H4 (cell line): ENCODE measurements at regions not wholly inside any gene's neighbourhood (a gene's known extent, or its start where the extent isn't known, plus 50 kb on each side); places are given as distances from the start of the nearest gene placed in this dataset.

Experiments
- DNase-seq: peaks from one replicate; pipeline ENCODE4 v3.0.0-alpha.2; 2015; ENCODE audit warnings: low spot score

DNA sequence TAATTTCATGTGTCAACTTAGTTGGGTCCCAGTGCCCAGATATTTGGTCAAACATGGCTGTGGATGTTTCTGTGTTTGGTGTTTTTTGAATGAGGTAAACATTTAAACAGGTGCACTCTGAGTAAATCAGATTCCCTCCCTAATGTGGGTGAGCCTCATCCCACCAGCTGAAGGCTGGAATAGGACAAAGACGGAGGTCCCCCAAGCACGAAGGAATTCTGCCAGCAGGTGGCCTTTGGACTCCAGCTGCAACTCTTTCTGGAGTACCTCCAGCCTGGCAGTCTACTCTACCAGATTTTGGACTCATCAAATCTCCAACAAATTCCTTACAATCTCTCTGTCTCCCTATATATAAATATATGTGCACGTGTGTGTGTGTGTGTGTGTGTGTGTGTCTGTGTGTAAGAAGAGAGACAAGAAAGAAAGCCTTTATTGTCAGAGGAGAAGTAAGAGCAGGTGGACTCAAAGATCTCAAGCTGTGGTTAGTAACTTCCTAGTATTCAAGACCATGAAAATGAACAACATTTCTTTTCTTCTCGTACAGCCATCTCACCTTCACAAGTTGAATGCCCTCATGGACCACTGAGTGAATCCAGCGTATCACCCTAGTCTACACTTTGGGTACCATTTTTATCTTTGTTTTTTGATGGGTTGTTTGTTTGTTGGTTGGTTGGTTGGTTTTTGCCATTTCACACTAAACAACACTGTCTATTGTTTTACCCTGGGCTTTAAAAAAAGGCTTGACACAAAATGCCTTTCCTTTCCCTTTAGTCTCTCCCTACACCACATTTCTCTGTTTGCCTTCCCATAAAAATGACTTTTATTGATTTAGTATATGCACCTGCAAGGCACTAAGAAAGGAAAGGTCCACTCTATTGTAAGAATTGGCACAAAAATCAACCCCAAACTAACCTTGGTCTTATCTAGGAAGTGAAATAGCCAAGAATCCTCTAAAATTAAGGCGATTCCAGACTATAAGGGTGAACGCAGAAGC, 118.7 kb downstream of the TENT4A start:
- no peak for DNase-seq

- no peak for DNase-seq
These were observed 119.8 kb downstream of the TENT4A start for GRCh38 chr5:6832994-6833393.

- no peak for DNase-seq
These were observed 120.2 kb downstream of the TENT4A start for GRCh38 chr5:6833406-6833805.

DNA sequence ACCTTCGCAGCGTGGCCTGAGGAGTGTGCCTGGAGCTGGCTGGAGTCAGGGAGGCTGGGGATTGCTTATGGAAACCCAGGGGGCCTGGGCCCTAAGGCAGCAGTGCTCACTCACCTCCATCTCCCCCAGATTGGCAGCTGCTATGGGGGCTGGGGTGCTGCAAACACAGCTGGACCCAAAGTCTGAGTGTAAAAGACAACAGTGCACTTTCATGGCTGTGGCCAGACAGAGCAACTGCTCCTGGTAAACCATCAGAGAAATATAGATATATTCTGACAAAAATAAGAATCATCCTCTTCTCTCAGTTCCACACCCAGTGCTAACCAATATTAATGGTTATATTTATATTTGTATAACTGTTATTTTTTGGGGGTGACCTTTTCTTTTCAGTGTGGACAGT, 123.9 kb downstream of the TENT4A start:
- DNase-seq = no peak

DNA sequence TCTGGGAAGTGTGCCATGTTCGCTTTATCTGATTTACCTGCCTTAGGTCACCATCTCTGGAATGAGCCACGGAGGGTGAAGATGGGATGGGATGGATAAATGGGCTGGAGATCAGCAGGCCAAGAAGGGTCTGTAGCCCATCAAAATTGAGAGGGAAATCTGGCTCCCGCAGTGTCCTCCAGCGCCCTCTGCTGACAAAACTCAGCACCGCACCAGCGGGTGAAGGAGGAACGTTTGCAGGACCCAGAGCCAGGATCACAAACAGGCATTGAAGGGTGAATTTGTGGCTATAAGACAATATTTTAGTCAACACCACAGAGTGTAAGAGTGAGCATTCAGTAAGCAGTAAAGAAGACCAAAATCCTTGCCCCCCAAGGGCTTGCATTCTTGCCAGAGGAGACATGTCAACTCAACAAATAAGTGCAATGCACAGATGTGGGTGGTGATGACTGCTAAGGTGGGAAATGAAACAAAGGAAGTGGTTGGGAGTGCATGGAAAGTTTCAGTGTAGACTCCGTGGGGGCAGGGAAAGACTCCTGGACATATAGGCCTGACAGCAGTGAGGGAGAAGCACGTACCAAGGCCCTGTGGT, 124.4 kb downstream of the TENT4A start:
- no peak for DNase-seq

- no peak for DNase-seq
These were observed 125.5 kb downstream of the TENT4A start for GRCh38 chr5:6838736-6839135.

DNA sequence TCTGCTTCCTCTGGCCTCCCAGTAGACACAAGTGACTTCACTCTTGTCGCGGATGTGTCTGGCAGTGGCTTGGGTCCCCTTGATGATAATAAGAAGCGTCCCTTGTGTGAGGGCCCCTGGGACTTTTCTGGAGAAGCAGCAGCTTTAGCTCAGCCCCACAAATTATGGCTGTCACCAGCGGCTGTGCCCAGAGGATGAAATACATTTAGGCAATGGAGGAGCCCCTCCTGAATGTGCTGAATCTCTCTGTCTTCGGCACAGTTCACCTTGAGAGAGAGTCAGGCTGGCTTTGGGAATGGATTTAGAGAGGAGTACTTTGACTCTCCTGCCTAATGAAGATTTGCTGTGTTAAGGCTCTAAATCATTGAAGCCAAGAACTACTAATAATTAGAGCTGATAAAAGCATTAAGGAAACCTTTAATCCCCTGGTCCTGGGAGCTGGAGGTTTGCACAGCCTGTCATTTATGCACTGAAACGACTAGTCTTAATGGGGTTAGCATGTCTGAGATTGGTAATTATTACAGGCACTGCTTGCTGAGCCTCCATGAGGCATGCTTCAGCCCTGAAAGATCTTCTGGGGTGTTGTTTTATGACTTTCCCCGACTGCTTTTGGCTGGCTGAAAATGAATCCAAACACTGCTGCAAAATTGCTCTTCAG, 127.0 kb downstream of the TENT4A start:
- DNase-seq = no peak

DNA sequence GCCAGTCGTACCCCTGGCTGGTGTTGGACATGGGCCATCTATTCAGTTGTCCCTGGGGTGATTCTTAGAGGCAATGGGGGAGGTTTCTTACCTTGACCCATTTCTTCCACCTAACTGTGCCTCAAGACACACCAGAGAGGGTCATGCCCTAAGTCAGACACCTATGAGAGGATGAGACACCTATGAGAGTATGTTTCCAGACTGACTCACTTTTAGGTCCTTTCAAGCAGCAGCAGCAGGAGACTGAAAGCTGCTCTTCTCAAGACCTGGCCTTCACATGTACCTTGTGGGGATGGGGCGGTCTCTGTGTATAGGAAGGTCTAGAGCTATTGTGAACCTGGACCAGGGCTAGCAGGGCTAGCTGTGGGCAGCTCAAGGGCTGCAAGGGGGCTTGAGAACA, 130.1 kb downstream of the TENT4A start:
- DNase-seq = no peak

- no peak for DNase-seq
These were observed 130.6 kb downstream of the TENT4A start for GRCh38 chr5:6843821-6844220.

GRCh38 chr5:6845856-6846255, 132.6 kb downstream of the TENT4A start:
- no peak for DNase-seq

DNA sequence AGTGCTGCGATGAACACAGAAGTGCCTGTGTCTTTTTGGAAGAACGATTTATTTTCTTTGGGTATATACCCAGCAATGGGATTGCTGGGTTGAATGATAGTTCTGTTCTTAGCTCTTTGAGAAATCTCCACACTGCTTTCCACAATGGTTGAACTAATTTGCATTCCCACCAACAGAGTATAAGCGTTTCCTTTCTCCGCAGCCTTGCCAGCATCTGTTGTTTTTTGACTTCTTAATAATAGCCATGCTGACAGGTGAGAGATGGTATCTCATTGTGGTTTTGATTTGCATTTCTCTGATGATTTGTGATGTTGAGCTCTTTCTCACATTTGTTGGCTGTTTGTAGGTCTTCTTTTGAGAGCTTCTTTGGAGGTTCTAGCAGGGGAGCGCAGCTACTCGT, 134.6 kb downstream of the TENT4A start:
- no peak for DNase-seq

GRCh38 chr5:6849316-6850105, 136.3 kb downstream of the TENT4A start:
- DNase-seq = no peak

DNA sequence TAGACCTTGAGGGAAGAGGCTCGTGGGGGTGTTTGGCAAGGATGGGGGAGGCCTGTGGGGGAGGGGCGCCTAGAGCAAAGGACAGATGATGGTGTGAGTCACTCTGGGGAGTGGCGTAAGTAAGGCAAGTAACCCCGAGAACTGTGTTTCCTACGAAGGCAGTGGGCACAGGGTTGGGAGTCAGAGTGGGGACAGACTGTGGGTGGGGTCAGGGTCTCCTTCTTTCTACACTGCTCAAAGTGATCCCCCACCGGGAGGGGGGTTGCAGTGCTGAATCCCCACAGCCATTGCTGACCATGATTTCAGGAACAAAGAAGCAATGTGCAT, 136.8 kb downstream of the TENT4A start:
- DNase-seq = no peak

DNA sequence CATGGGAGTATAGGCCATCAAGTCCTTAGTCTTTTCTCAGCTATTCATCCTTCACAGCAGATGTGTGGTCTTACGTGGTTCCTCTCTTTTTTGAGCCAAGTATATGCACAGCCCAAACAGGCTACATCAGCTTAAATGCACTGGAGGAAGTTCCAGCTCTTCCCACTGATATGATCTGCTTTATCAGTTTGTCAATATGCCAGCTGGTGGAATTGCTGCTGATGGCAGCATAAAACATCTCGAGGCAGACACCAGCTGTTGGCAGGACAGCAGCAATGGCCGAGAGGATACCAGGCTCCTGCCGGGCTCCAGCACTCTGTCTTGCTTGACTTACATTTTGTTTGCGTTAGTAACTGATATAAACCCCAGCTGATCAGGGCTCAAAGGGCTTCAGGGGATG, 143.4 kb downstream of the TENT4A start:
- DNase-seq = no peak

GRCh38 chr5:6858419-6858818, 145.2 kb downstream of the TENT4A start:
- no peak for DNase-seq

- DNase-seq = no peak
These were observed 145.8 kb downstream of the TENT4A start for GRCh38 chr5:6859023-6859422.

DNA sequence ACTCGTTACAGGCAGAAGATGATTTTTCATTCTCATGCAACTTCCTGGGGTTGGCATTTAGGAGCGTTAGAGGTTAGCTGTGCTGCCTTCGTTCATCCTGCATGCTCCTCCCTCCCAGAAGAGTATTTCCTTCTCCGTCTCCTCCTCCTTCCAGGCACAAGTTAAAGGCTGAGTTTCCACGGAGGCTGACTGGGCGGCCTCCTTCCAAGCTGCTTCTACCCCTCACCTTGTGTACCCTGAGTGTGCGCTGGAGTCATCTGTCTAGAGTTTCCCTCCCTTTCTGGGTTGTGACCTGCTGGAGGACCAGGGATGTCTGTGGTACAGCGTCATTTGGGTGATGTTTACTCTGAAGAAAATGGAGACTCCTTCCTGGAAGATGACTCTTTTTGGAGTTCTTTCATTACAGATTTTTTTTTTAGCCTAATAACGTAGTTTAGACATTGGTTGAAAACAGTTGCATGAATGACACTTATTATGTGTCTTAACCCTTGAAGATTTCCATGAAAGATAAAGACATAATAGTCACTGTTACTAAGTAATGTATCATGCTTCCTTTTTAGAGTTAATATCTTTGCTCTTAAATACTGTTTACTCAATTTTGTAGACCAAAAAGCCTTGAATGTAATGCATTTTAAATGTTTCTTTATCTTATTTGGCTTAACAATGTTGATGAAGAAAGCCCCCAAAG, 146.9 kb downstream of the TENT4A start:
- no peak for DNase-seq

GRCh38 chr5:6861036-6861435, 147.8 kb downstream of the TENT4A start:
- DNase-seq = no peak

DNA sequence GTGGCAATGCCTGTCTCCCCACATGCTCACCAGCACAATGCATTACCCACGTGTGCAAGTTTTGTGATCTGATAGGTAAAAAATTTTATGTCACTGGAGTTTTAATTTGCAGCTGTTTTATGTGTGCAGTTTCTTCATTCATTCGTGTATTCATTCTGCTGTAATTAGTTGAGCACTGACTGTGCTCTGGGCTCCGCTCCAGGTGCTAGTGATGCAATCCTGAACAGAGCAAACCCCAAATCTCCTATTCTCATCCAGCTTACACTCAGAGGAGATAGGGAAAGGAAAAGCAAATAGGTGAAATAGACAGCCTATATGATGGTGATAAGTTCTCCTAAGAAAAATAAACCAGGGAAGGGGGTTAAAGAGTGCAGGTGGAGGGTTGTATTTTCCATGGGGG, 148.4 kb downstream of the TENT4A start:
- DNase-seq = no peak

- no peak for DNase-seq
These were observed 149.1 kb downstream of the TENT4A start for GRCh38 chr5:6862306-6862705.

- DNase-seq = no peak
These were observed 154.5 kb downstream of the TENT4A start for GRCh38 chr5:6867712-6868111.

DNA sequence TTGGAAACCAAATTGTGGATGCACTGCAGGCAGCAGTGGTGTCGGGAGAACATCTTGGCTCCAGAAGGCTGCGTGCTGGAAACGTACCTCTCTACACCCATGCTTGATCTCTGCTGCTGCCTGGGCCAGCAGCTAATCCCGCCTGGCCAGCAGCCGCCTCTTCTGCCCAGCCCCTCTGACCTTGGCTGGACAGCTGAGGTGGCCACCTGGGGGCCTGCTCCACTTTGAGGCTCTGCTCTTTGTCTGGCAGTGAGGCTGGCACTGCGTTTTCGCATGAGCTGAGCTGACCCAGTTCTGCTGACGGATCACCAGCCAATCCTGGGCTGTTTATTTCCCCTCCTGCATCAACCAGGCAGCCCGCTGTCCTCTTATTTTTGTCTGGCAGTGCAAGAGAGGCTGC, 154.9 kb downstream of the TENT4A start:
- no peak for DNase-seq
